CD14-positive monocyte (primary cell): ENCODE measurements at regions not wholly inside any gene's neighbourhood (a gene's known extent, or its start where the extent isn't known, plus 50 kb on each side); places are given as distances from the start of the nearest gene placed in this dataset.

Experiments
- DNase-seq, 3 donors: peaks; one replicate each; pipeline ENCODE4 v3.0.0-alpha.2; 2011 to 2022
- H2AFZ ChIP-seq: 2 replicates; pipeline ENCODE4 v1.6.0; 2012; ENCODE audit warnings: mild to moderate bottlenecking, low read depth, low read length, inconsistent platforms; ENCODE audit not compliant: insufficient read depth, poor library complexity, severe bottlenecking
- H3K27ac ChIP-seq, 2 donors: 1 replicate in 1 of 2; 2 replicates in 1 of 2; pipeline ENCODE4 v1.5.1; 2012 to 2013; ENCODE audit warnings: low read length in 2 of 2, control low read depth in 1 of 2, inconsistent platforms in 1 of 2, low read depth in 1 of 2, mild to moderate bottlenecking in 1 of 2
- H3K27me3 ChIP-seq, 2 donors: one replicate each; pipeline versions ENCODE4 v1.6.0 to v1.6.1; 2011 to 2013; ENCODE audit warnings: low read length in 2 of 2; ENCODE audit not compliant: control insufficient read depth in 2 of 2, insufficient read depth in 2 of 2
- H3K36me3 ChIP-seq, 2 donors: replicated peaks in 1 of 2; 1 replicate in 1 of 2; 2 replicates in 1 of 2; pipeline versions ENCODE4 v1.5.1 to v1.6.1; 2012 to 2013; ENCODE audit warnings: low read length in 2 of 2, control low read depth in 1 of 2, inconsistent platforms in 1 of 2, mild to moderate bottlenecking in 1 of 2; ENCODE audit not compliant: insufficient read depth in 2 of 2, control insufficient read depth in 1 of 2
- H3K4me1 ChIP-seq, 2 donors: 1 replicate in 1 of 2; 2 replicates in 1 of 2; pipeline versions ENCODE4 v1.5.1 to v1.6.1; 2012 to 2013; ENCODE audit warnings: low read length in 2 of 2, control low read depth in 1 of 2, inconsistent platforms in 1 of 2, mild to moderate bottlenecking in 1 of 2, moderate library complexity in 1 of 2; ENCODE audit not compliant: insufficient read depth in 2 of 2, control insufficient read depth in 1 of 2
- H3K4me2 ChIP-seq: replicated peaks from 2 replicates; pipeline ENCODE3; 2012; ENCODE audit warnings: low read length, moderate library complexity, mild to moderate bottlenecking; ENCODE audit not compliant: poor library complexity, severe bottlenecking; ENCODE audit errors: extremely low read depth
- H3K4me3 ChIP-seq, 3 experiments: fragments of 200-600 bp in 1 of 3; sonication (generic) in 1 of 3; replicated peaks in 1 of 3; 1 replicate in 2 of 3; 2 replicates in 1 of 3; pipeline ENCODE4 v1.5.1; 2011 to 2013; ENCODE audit warnings: low read length in 3 of 3, mild to moderate bottlenecking in 3 of 3, control low read depth in 2 of 3, low read depth in 2 of 3, inconsistent platforms in 1 of 3, moderate library complexity in 1 of 3
- H3K79me2 ChIP-seq: 2 replicates; pipeline ENCODE4 v1.6.0; 2012; ENCODE audit warnings: mild to moderate bottlenecking, control low read depth, inconsistent platforms, low read length, moderate library complexity; ENCODE audit not compliant: insufficient read depth
- H3K9ac ChIP-seq: 2 replicates; pipeline ENCODE4 v1.6.0; 2017; ENCODE audit warnings: low read length, mild to moderate bottlenecking; ENCODE audit not compliant: insufficient read depth, poor library complexity, severe bottlenecking
- H3K9me3 ChIP-seq, 2 donors: replicated peaks in 1 of 2; 1 replicate in 1 of 2; 2 replicates in 1 of 2; pipeline versions ENCODE4 v1.5.1 to v1.6.1; 2012 to 2013; ENCODE audit warnings: low read length in 2 of 2, control low read depth in 1 of 2; ENCODE audit not compliant: control insufficient read depth in 1 of 2, insufficient read depth in 1 of 2
- H4K20me1 ChIP-seq: 2 replicates; pipeline ENCODE4 v1.6.0; 2012; ENCODE audit warnings: mild to moderate bottlenecking, low read length, control low read depth, moderate library complexity; ENCODE audit not compliant: insufficient read depth
- H3K27ac Mint-ChIP-seq, 7 donors: one replicate each; pipeline ENCODE4 v1.8.0; 2020; ENCODE audit warnings: mild to moderate bottlenecking in 7 of 7, mixed read lengths in 7 of 7, moderate library complexity in 6 of 7, inconsistent platforms in 2 of 7
- H3K27me3 Mint-ChIP-seq, 3 donors: one replicate each; pipeline ENCODE4 v1.8.0; 2021 to 2022; ENCODE audit warnings: low read depth in 3 of 3, mild to moderate bottlenecking in 3 of 3, mixed read lengths in 3 of 3, moderate library complexity in 3 of 3, inconsistent platforms in 1 of 3
- H3K36me3 Mint-ChIP-seq, 2 donors: one replicate each; pipeline ENCODE4 v1.8.0; 2020; ENCODE audit warnings: mixed read lengths in 2 of 2, inconsistent platforms in 1 of 2, mild to moderate bottlenecking in 1 of 2
- H3K4me1 Mint-ChIP-seq: one replicate; pipeline ENCODE4 v1.8.0; 2020; ENCODE audit warnings: mild to moderate bottlenecking, mixed read lengths
- H3K4me3 Mint-ChIP-seq, 2 donors: one replicate each; pipeline ENCODE4 v1.8.0; 2020; ENCODE audit warnings: mild to moderate bottlenecking in 2 of 2, mixed read lengths in 2 of 2, moderate library complexity in 1 of 2
- H3K9me3 Mint-ChIP-seq, 7 donors: one replicate each; pipeline ENCODE4 v1.8.0; 2020 to 2022; ENCODE audit warnings: mixed read lengths in 7 of 7, mild to moderate bottlenecking in 6 of 7, moderate library complexity in 6 of 7, inconsistent platforms in 2 of 7
- CTCF ChIP-seq: fragments of 200-600 bp; IDR thresholded peaks from one replicate; pipeline ENCODE4 v1.8.0; 2022; ENCODE audit warnings: antibody characterized with exemption, mild to moderate bottlenecking
- WGBS: methylation state at CpG from one replicate; pipeline ENCODE4 v1.1.5; 2013; ENCODE audit warnings: missing lambda C conversion rate; ENCODE audit not compliant: insufficient coverage; 5-methylcytosine and 5-hydroxymethylcytosine counted together
- intact Hi-C, 2 donors: fragments of 100-400 bp; cut with micrococcal nuclease; formaldehyde crosslinking; loops; one replicate each; pipeline versions ENCODE4 v1.15.0 to v1.15.1; 2023

- Mint-ChIP-seq H3K9me3 (peaks cover 0 to 10% (median 2%) of the 10 kb centered on the region in 7 donors), H3K4me1 (no peaks in the 10 kb centered on the region), H3K27ac (no peak overlapping the region), H3K36me3 (no peaks in the 10 kb centered on the region), H3K4me3 (no peak overlapping the region), H3K27me3 (no peaks in the 10 kb centered on the region)
- Histone ChIP-seq H4K20me1 (no peaks in the 10 kb centered on the region), H3K4me3 (no peak overlapping the region), H2AFZ (no peak overlapping the region), H3K4me1 (no peaks in the 10 kb centered on the region), H3K36me3 (no peaks in the 10 kb centered on the region), H3K27me3 (no peaks in the 10 kb centered on the region), H3K27ac (no peak overlapping the region), H3K9me3 (no peaks in the 10 kb centered on the region), H3K4me2 (no peak overlapping the region), H3K79me2 (no peaks in the 10 kb centered on the region), H3K9ac (no peak overlapping the region)
- no peak for TF ChIP-seq CTCF
- intact Hi-C loops: no loop called here
- WGBS: 97% methylated on average over 3 of the region's 5 CpGs
- DNase-seq: no peak
Measured at GRCh38 chr6:23403460-23403859, 722.6 kb upstream of the NRSN1 start.

DNA sequence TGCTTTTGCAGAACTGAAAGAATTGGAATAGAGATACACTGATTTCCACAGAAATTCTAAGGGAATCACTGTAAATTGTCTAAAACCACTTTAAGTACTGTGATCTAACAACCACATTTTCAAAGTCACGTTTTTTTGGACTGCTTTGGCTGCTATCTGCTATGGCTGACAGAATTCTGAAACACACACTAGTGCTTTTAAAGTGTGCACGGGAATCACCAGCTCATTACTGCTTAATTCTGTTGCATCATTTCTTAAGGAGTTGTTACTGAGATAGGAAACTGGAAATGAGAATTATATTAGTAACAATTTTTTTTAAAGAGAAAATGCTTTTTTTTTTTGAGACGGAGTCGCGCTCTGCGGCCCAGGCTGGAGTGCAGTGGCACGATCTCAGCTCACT, 716.5 kb upstream of the NRSN1 start:
- Mint-ChIP-seq H3K9me3 (peaks cover 0 to 10% (median 2%) of the 10 kb centered on the region in 7 donors), H3K27ac (no peak overlapping the region), H3K36me3 (no peaks in the 10 kb centered on the region), H3K4me1 (no peaks in the 10 kb centered on the region), H3K4me3 (no peak overlapping the region), H3K27me3 (no peaks in the 10 kb centered on the region)
- Histone ChIP-seq H3K27ac (no peak overlapping the region), H3K4me2 (no peak overlapping the region), H4K20me1 (no peaks in the 10 kb centered on the region), H2AFZ (no peak overlapping the region), H3K27me3 (no peaks in the 10 kb centered on the region), H3K79me2 (no peaks in the 10 kb centered on the region), H3K4me1 (no peaks in the 10 kb centered on the region), H3K36me3 (no peaks in the 10 kb centered on the region), H3K9me3 (no peaks in the 10 kb centered on the region), H3K9ac (no peak overlapping the region), H3K4me3 (no peak overlapping the region)
- no peak for DNase-seq
- TF ChIP-seq CTCF: no peak
- intact Hi-C loops: no loop called here
- 84% methylated on average over 6 of the region's 7 CpGs for WGBS
